H1 (cell line): ENCODE measurements at regions not wholly inside any gene's neighbourhood (a gene's known extent, or its start where the extent isn't known, plus 50 kb on each side); places are given as distances from the start of the nearest gene placed in this dataset.

ENCODE experiments used
- CTCF ChIA-PET: fragments of 300-600 bp; sonication (Branson Sonifier 250); formaldehyde crosslinking; loops from one replicate; lab custom pipeline; 2021; ENCODE audit not compliant: partially characterized antibody; lab: Charles Lee
- POLR2A ChIA-PET: fragments of 300-600 bp; sonication (Branson Sonifier 250); formaldehyde crosslinking; loops from one replicate; lab custom pipeline; 2021; ENCODE audit warnings: inconsistent platforms; ENCODE audit not compliant: partially characterized antibody; lab: Charles Lee
- DNase-seq, 2 experiments: peaks; one replicate each; pipeline versions ENCODE4 v3.0.0 to v3.0.0-alpha.2; 2010 to 2022; ENCODE audit warnings: low spot score in 2 of 2, low read depth in 1 of 2, mixed read lengths in 1 of 2
- FAIRE-seq: peaks from 2 replicates; lab custom pipeline; 2011; peaks lifted over from hg19 to GRCh38; lab: Jason Lieb, UNC
- H2AFZ ChIP-seq: 2 replicates; pipeline ENCODE4 v1.8.1; 2012; ENCODE audit warnings: low read length, inconsistent platforms
- H2AK5ac ChIP-seq: 2 replicates; pipeline ENCODE4 v1.6.1; 2013; ENCODE audit warnings: low read depth, low read length
- H2BK120ac ChIP-seq: replicated peaks from 2 replicates; pipeline ENCODE3; 2013; ENCODE audit warnings: low read depth, low read length, inconsistent platforms
- H2BK12ac ChIP-seq: 2 replicates; pipeline ENCODE4 v1.6.1; 2013; ENCODE audit warnings: low read depth, low read length
- H2BK15ac ChIP-seq: 2 replicates; pipeline ENCODE4 v1.6.1; 2013; ENCODE audit warnings: low read length
- H2BK20ac ChIP-seq: 2 replicates; pipeline ENCODE4 v1.6.1; 2013; ENCODE audit warnings: low read length
- H2BK5ac ChIP-seq: 2 replicates; pipeline ENCODE4 v1.6.1; 2013; ENCODE audit warnings: low read depth, low read length
- H3K14ac ChIP-seq: 2 replicates; pipeline ENCODE4 v1.6.1; 2013; ENCODE audit warnings: inconsistent platforms; ENCODE audit not compliant: insufficient read length
- H3K18ac ChIP-seq: 2 replicates; pipeline ENCODE4 v1.6.1; 2013; ENCODE audit warnings: low read length; ENCODE audit errors: extremely low read depth
- H3K23ac ChIP-seq: 2 replicates; pipeline ENCODE4 v1.6.1; 2013; ENCODE audit warnings: inconsistent platforms; ENCODE audit not compliant: insufficient read length
- H3K23me2 ChIP-seq: 2 replicates; pipeline ENCODE4 v1.6.1; 2013; ENCODE audit warnings: low read depth, low read length
- H3K27ac ChIP-seq: 2 replicates; pipeline ENCODE4 v1.6.1; 2011; ENCODE audit warnings: low read depth, low read length, inconsistent platforms
- H3K27me3 ChIP-seq, 4 experiments: replicated peaks in 1 of 4; 1 replicate in 1 of 4; 2 replicates in 3 of 4; pipeline versions ENCODE4 v1.6.1 to v1.8.1; 2011 to 2013; ENCODE audit warnings: low read length in 3 of 4, mild to moderate bottlenecking in 3 of 4, inconsistent platforms in 2 of 4, mixed read lengths in 2 of 4, moderate library complexity in 1 of 4; ENCODE audit not compliant: control insufficient read depth in 3 of 4, insufficient read depth in 3 of 4; ENCODE audit errors: extremely low read depth in 1 of 4
- H3K36me3 ChIP-seq, 4 experiments: 2 replicates each; pipeline versions ENCODE4 v1.6.1 to v1.8.1; 2011 to 2013; ENCODE audit warnings: mild to moderate bottlenecking in 4 of 4, low read length in 3 of 4, moderate library complexity in 2 of 4, control low read depth in 1 of 4, inconsistent platforms in 1 of 4; ENCODE audit not compliant: insufficient read depth in 4 of 4, control insufficient read depth in 2 of 4
- H3K4ac ChIP-seq: replicated peaks from 2 replicates; pipeline ENCODE3; 2013; ENCODE audit warnings: low read length, low read depth, mixed read lengths, inconsistent platforms; ENCODE audit not compliant: insufficient read length
- H3K4me1 ChIP-seq, 4 experiments: replicated peaks in 1 of 4; 1 replicate in 1 of 4; 2 replicates in 3 of 4; pipeline versions ENCODE4 v1.6.1 to v1.8.1; 2011 to 2013; ENCODE audit warnings: low read length in 3 of 4, inconsistent platforms in 2 of 4, mixed read lengths in 1 of 4; ENCODE audit not compliant: insufficient read depth in 4 of 4, control insufficient read depth in 3 of 4
- H3K4me2 ChIP-seq, 2 experiments: 2 replicates each; pipeline versions ENCODE4 v1.6.1 to v1.8.1; 2011 to 2013; ENCODE audit warnings: low read depth in 2 of 2, low read length in 2 of 2, control low read depth in 1 of 2, inconsistent platforms in 1 of 2, mild to moderate bottlenecking in 1 of 2; ENCODE audit not compliant: insufficient read depth in 1 of 2
- H3K4me3 ChIP-seq, 4 experiments: fragments of 200-600, 300-600 bp in 1 of 4; sonication (generic), shearing (Covaris generic), sonication (Bioruptor Twin) in 1 of 4; 2 replicates each; pipeline versions ENCODE4 v1.5.1 to v1.8.1; 2011 to 2016; ENCODE audit warnings: low read length in 4 of 4, low read depth in 3 of 4, control low read depth in 2 of 4, inconsistent platforms in 2 of 4, mild to moderate bottlenecking in 2 of 4, mixed read lengths in 1 of 4, moderate library complexity in 1 of 4; ENCODE audit not compliant: insufficient read depth in 2 of 4; ENCODE audit errors: extremely low read depth in 1 of 4
- H3K56ac ChIP-seq: replicated peaks from 2 replicates; pipeline ENCODE3; 2013; ENCODE audit warnings: low read depth, mild to moderate bottlenecking, mixed read lengths, low read length, inconsistent platforms; ENCODE audit not compliant: insufficient read length
- H3K79me1 ChIP-seq: 2 replicates; pipeline ENCODE4 v1.6.1; 2013; ENCODE audit warnings: low read depth, low read length, control low read depth
- H3K79me2 ChIP-seq, 2 experiments: 2 replicates each; pipeline versions ENCODE4 v1.6.1 to v1.8.1; 2012 to 2013; ENCODE audit warnings: low read length in 2 of 2, mild to moderate bottlenecking in 2 of 2, inconsistent platforms in 1 of 2; ENCODE audit not compliant: insufficient read depth in 2 of 2, control insufficient read depth in 1 of 2
- H3K9ac ChIP-seq, 4 experiments: replicated peaks in 1 of 4; 1 replicate in 1 of 4; 2 replicates in 3 of 4; pipeline versions ENCODE4 v1.6.1 to v1.8.1; 2011 to 2013; ENCODE audit warnings: low read depth in 3 of 4, low read length in 3 of 4, control low read depth in 2 of 4, mild to moderate bottlenecking in 2 of 4, moderate library complexity in 2 of 4, inconsistent platforms in 1 of 4; ENCODE audit errors: extremely low read depth in 1 of 4
- H3K9me3 ChIP-seq, 2 experiments: 2 replicates each; pipeline versions ENCODE4 v1.6.1 to v1.8.1; 2012 to 2013; ENCODE audit warnings: mild to moderate bottlenecking in 2 of 2, moderate library complexity in 2 of 2, control low read depth in 1 of 2, inconsistent platforms in 1 of 2, low read depth in 1 of 2, low read length in 1 of 2, mixed read lengths in 1 of 2; ENCODE audit not compliant: insufficient read depth in 2 of 2
- H4K20me1 ChIP-seq, 2 experiments: replicated peaks in 1 of 2; 2 replicates each; pipeline versions ENCODE3 to v1.8.1; 2011 to 2013; ENCODE audit warnings: inconsistent platforms in 2 of 2, low read length in 2 of 2, mild to moderate bottlenecking in 1 of 2; ENCODE audit not compliant: insufficient read depth in 2 of 2, control insufficient read depth in 1 of 2
- H4K5ac ChIP-seq: 2 replicates; pipeline ENCODE4 v1.6.1; 2013; ENCODE audit warnings: low read length, low read depth, mixed read lengths, inconsistent platforms; ENCODE audit not compliant: insufficient read length
- H4K8ac ChIP-seq: 2 replicates; pipeline ENCODE4 v1.8.0; 2013; ENCODE audit warnings: mild to moderate bottlenecking, moderate library complexity, low read length, inconsistent platforms; ENCODE audit not compliant: insufficient read depth; ENCODE audit errors: extremely low read depth
- H4K91ac ChIP-seq: replicated peaks from 2 replicates; pipeline ENCODE3; 2013; ENCODE audit warnings: low read length, mixed read lengths, inconsistent platforms; ENCODE audit not compliant: insufficient read length
- ASH2L ChIP-seq: fragments of 200-600, 300-600 bp; sonication (generic); IDR thresholded peaks from one replicate; pipeline ENCODE4 v1.7.1; 2017; ENCODE audit warnings: low read length
- CBX5 ChIP-seq: fragments of 300-800, 300-1000 bp; sonication (generic); IDR thresholded peaks from 2 replicates; pipeline ENCODE4 v1.7.1; 2016; ENCODE audit warnings: antibody characterized with exemption, low read length, low read depth
- CBX8 ChIP-seq: fragments of 300-800, 300-1000 bp; sonication (generic); IDR thresholded peaks from 2 replicates; pipeline ENCODE4 v1.7.1; 2016; ENCODE audit warnings: low read depth, low read length, borderline replicate concordance
- EP300 ChIP-seq, 2 experiments: IDR thresholded peaks; 1 replicate in 1 of 2; 2 replicates in 1 of 2; pipeline ENCODE4 v1.6.1; 2011 to 2012; ENCODE audit warnings: low read depth in 2 of 2, low read length in 2 of 2, mild to moderate bottlenecking in 2 of 2, borderline replicate concordance in 1 of 2, inconsistent platforms in 1 of 2, moderate library complexity in 1 of 2
- JUN ChIP-seq: IDR thresholded peaks from 2 replicates; pipeline ENCODE4 v1.6.1; 2011; ENCODE audit warnings: low read depth, mild to moderate bottlenecking, improper control_type of control experiment, low read length
- KDM1A ChIP-seq: fragments of 200-600, 300-600 bp; sonication (generic); IDR thresholded peaks from 2 replicates; pipeline ENCODE4 v1.7.1; 2016; ENCODE audit warnings: mild to moderate bottlenecking, low read length, borderline replicate concordance
- NANOG ChIP-seq: IDR thresholded peaks from 2 replicates; pipeline ENCODE4 v1.6.1; 2011; ENCODE audit warnings: low read length, low read depth, mild to moderate bottlenecking, inconsistent platforms; ENCODE audit not compliant: insufficient read depth, poor library complexity, severe bottlenecking
- PHF8 ChIP-seq: fragments of 200-600 bp; sonication (generic); conservative IDR thresholded peaks from 2 replicates; pipeline ENCODE4 v1.7.1; 2012; ENCODE audit warnings: low read depth, mild to moderate bottlenecking, inconsistent platforms, low read length, moderate library complexity
- RBBP5 ChIP-seq: IDR thresholded peaks from 2 replicates; pipeline ENCODE4 v1.7.1; 2012; ENCODE audit warnings: low read depth, mild to moderate bottlenecking, inconsistent platforms, low read length, moderate library complexity, borderline replicate concordance
- TAF7 ChIP-seq: optimal IDR thresholded peaks from 2 replicates; pipeline ENCODE3; 2011; ENCODE audit warnings: low read depth, mild to moderate bottlenecking, inconsistent platforms, low read length, moderate library complexity, borderline replicate concordance
- TCF12 ChIP-seq: IDR thresholded peaks from 2 replicates; pipeline ENCODE4 v1.6.1; 2011; ENCODE audit warnings: low read depth, mild to moderate bottlenecking, low read length
- WGBS, 2 experiments: shearing (Covaris generic) in 1 of 2; methylation state at CpG; one replicate each; pipeline versions ENCODE4 v1.1.6 to v1.1.7; 2013 to 2015; ENCODE audit warnings: low lambda C conversion rate in 2 of 2, mixed read lengths in 2 of 2, inconsistent platforms in 1 of 2, low coverage in 1 of 2, missing lambda C conversion rate in 1 of 2; ENCODE audit not compliant: insufficient replicate concordance in 2 of 2, insufficient coverage in 1 of 2, insufficient read length in 1 of 2; ENCODE audit errors: extremely low coverage in 1 of 2, missing lambda C conversion rate in 1 of 2; 5-methylcytosine and 5-hydroxymethylcytosine counted together

- ChIA-PET POLR2A (no interaction called here), CTCF (interaction anchor here (0.6 to 1.3 kb wide), 2 partner anchors 81 to 669 kb away, joined by 3 to 4 read pairs; no protein-coding TSS in a partner anchor)
- FAIRE-seq, result no peak
- no peaks in the 10 kb centered on the region for H3K79me2 ChIP-seq
- H4K5ac ChIP-seq, result no peak overlapping the region
- no peak overlapping the region for H2BK120ac ChIP-seq
- H3K27ac ChIP-seq, result no peak overlapping the region
- DNase-seq, result no peak
- no peak overlapping the region for H3K23ac ChIP-seq
- H3K23me2 ChIP-seq, result no peaks in the 10 kb centered on the region
- H2BK15ac ChIP-seq, result no peak overlapping the region
- TF ChIP-seq TCF12 (no peak), CBX5 (no peak), NANOG (no peak), EP300 (IDR thresholded peaks at IDR 0.05; ENCODE audit: borderline replicate concordance in 1 of 2, low read depth in 2 of 2, low read length in 2 of 2) (no peak), CBX8 (no peak), TAF7 (no peak), PHF8 (no peak), RBBP5 (no peak), ASH2L (no peak), KDM1A (no peak), JUN (no peak)
- H3K4me3 ChIP-seq, result no peak overlapping the region
- WGBS, 2 experiments, result 89% methylated on average over 2 of the region's 2 CpGs; no CpG with 5 or more reads in 1 of the 2 experiments
- no peaks in the 10 kb centered on the region for H3K9me3 ChIP-seq
- peaks cover 0 to 4% (median under 1%) of the 10 kb centered on the region in 4 experiments; a peak in 4 of 7 replicates for H3K4me1 ChIP-seq
- no peak overlapping the region for H4K91ac ChIP-seq
- no peak overlapping the region for H3K18ac ChIP-seq
- H3K27me3 ChIP-seq, result no peaks in the 10 kb centered on the region; a peak in 1 of 7 replicates
- H3K56ac ChIP-seq, result no peak overlapping the region
- H3K9ac ChIP-seq, result no peak overlapping the region
- no peak overlapping the region for H2BK20ac ChIP-seq
- no peak overlapping the region for H2AK5ac ChIP-seq
- no peak overlapping the region for H3K14ac ChIP-seq
- no peak overlapping the region for H3K4ac ChIP-seq
- no peaks in the 10 kb centered on the region; the same call in 1 of the 2 replicates for H3K79me1 ChIP-seq
- no peak overlapping the region for H2BK12ac ChIP-seq
- H2BK5ac ChIP-seq, result no peak overlapping the region
- H3K4me2 ChIP-seq, result no peak overlapping the region
- no peaks in the 10 kb centered on the region for H3K36me3 ChIP-seq
- no peaks in the 10 kb centered on the region for H4K20me1 ChIP-seq
- H4K8ac ChIP-seq, result no peak overlapping the region
- H2AFZ ChIP-seq, result no peak overlapping the region
Observed at GRCh38 chr7:25739143-25739542, 412.9 kb upstream of the NFE2L3 start.
